Brain microvascular endothelial cell (primary cell): ENCODE measurements at regions not wholly inside any gene's neighbourhood (a gene's known extent, or its start where the extent isn't known, plus 50 kb on each side); places are given as distances from the start of the nearest gene placed in this dataset.

ENCODE experiments used
- DNase-seq: peaks from one replicate; pipeline ENCODE4 v3.0.0-alpha.2; 2020
- H3K27ac ChIP-seq: fragments of 250-450 bp; sonication (Bioruptor Pico); 2 replicates; pipeline ENCODE4 v1.5.1; 2020; ENCODE audit warnings: mild to moderate bottlenecking, moderate library complexity
- H3K27me3 ChIP-seq: fragments of 250-450 bp; sonication (Bioruptor Pico); replicated peaks from 2 replicates; pipeline ENCODE4 v1.5.1; 2020; ENCODE audit warnings: mild to moderate bottlenecking
- H3K36me3 ChIP-seq: fragments of 250-450 bp; sonication (Bioruptor Pico); replicated peaks from 2 replicates; pipeline ENCODE4 v1.5.1; 2020; ENCODE audit warnings: mild to moderate bottlenecking
- H3K4me3 ChIP-seq: 2 replicates; pipeline ENCODE4 v1.5.1; 2011; ENCODE audit warnings: low read depth, mild to moderate bottlenecking, control low read depth, low read length, moderate library complexity
- in situ Hi-C: cut with HindIII; loops from 2 replicates; pipeline ENCODE4 v1.10.0; 2017; ENCODE audit warnings: low sequenced_read_pairs, low pct_ligation_motif_present
- TF ChIP-seq, protein P1 (sequence below): IDR thresholded peaks from 2 replicates; pipeline ENCODE4 v1.5.1; 2011; ENCODE audit warnings: low read depth, mild to moderate bottlenecking, moderate library complexity, low read length, control low read depth, inconsistent platforms; ENCODE audit errors: missing control alignments

DNA sequence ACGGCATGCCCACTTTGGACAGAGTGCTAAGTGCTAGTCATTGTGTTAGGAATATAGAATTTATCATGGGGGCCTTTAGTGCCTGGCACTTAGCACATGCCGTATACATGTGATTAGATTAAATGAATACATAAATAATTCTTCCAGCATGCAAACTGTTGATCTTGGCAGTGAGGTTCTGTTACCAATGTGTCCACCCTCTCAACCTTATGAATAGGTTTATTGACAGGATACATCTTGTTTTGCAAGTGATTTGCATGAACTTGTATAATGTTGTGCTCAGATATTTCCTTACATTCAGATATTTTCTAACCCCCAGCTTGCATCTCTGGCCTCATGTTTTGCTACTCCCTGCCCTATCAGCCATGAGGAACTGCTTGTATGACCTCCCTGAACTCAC is 60.3 kb upstream of the ZNF648 start:
- no peak for DNase-seq
- Histone ChIP-seq H3K27ac (no peak overlapping the region), H3K4me3 (no peak overlapping the region), H3K27me3 (no peaks in the 10 kb centered on the region), H3K36me3 (no peaks in the 10 kb centered on the region)
- in situ Hi-C loops = no loop called here
- TF ChIP-seq, protein P1, sequence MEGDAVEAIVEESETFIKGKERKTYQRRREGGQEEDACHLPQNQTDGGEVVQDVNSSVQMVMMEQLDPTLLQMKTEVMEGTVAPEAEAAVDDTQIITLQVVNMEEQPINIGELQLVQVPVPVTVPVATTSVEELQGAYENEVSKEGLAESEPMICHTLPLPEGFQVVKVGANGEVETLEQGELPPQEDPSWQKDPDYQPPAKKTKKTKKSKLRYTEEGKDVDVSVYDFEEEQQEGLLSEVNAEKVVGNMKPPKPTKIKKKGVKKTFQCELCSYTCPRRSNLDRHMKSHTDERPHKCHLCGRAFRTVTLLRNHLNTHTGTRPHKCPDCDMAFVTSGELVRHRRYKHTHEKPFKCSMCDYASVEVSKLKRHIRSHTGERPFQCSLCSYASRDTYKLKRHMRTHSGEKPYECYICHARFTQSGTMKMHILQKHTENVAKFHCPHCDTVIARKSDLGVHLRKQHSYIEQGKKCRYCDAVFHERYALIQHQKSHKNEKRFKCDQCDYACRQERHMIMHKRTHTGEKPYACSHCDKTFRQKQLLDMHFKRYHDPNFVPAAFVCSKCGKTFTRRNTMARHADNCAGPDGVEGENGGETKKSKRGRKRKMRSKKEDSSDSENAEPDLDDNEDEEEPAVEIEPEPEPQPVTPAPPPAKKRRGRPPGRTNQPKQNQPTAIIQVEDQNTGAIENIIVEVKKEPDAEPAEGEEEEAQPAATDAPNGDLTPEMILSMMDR = no peak

DNA sequence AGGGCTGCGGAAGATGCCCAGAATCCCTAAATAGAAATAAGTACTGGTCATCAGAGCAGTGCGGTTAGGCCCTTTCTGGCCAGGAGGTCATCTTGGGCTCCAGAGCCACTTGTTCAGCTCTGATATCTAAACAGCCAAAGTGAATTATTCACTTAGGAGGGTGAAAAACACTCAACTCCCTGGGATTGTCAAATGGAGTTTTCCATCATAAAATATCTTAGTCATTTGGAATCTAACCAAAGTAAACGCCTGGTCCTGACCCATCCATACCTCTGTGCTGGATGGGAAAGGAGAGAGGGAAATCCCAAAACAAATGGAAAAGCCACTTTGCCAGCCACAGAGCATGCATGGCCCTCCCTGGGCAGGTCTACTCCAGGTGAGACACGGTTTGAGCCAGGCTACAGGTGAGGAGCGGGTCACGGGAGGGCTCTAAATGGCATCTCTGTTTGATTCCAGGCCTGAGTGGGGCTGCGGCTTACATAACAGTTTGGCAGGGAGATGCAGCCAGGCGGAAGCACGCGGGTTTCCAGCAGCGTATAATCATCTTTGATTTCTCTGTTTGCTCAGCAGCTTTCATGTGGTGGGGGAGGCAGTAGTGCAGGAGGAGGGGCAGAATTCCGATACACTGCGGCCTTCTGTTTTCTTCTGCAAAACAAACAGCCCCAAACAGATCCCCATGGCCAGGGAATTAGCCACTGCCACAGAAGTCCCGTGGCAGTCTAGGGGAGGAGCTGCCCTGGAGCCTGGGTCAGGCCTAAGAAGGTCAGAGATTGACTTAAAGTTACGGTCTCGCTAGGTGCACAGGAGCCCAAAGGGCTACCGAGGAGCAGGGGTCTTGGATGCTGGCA is 59.1 kb upstream of the ZNF648 start:
- Histone ChIP-seq H3K36me3 (no peaks in the 10 kb centered on the region), H3K4me3 (no peak overlapping the region), H3K27ac (no peak overlapping the region), H3K27me3 (no peaks in the 10 kb centered on the region)
- peak; percentile 16 for DNase-seq
- in situ Hi-C loops = no loop called here
- TF ChIP-seq, protein P1 = no peak

DNA sequence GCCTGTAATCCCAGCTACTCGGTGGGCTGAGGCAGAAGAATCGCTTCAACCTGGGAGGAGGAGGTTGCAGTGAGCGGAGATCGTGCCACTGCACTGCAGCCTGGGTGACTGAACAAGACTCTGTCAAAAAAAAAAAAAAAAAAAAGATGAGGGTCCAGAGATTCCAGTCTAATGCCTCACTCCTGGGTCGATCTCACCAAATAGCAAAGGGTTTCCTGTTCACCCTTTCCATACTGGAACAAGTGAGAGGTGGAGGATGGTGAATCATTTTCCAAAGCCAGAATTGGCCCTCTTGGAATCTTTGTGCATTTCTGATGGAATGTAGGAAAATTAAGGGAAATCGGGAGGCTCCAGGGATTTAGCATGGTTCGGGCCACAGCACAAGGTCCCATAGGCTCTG is 58.1 kb upstream of the ZNF648 start:
- H3K36me3 ChIP-seq = no peaks in the 10 kb centered on the region
- in situ Hi-C loops = no loop called here
- H3K4me3 ChIP-seq = no peak overlapping the region
- TF ChIP-seq, protein P1 = no peak
- H3K27ac ChIP-seq = no peak overlapping the region
- DNase-seq = no peak
- no peaks in the 10 kb centered on the region for H3K27me3 ChIP-seq

DNA sequence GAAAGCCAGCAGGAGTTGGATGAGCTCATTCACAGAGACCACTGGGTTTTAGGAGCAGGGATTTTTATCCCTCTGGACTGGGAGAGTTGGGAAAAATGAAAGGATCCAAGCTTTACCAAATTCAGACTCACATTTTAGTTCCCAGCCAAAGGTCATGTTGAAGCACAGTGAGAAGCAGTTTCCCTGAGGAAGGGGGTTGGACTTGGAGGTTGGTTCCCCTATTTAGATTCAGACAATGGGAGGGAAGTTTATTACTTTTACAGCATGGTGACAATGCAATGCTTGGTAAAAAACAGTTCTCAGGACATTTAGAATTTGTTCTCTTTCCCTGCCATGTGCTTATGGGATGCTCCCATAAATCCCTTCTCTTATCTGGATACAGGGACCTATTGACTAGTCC is 57.3 kb upstream of the ZNF648 start:
- no peak for DNase-seq
- Histone ChIP-seq H3K27me3 (no peaks in the 10 kb centered on the region), H3K4me3 (no peak overlapping the region), H3K27ac (no peak overlapping the region), H3K36me3 (no peaks in the 10 kb centered on the region)
- TF ChIP-seq, protein P1 = no peak
- in situ Hi-C loops = no loop called here

DNA sequence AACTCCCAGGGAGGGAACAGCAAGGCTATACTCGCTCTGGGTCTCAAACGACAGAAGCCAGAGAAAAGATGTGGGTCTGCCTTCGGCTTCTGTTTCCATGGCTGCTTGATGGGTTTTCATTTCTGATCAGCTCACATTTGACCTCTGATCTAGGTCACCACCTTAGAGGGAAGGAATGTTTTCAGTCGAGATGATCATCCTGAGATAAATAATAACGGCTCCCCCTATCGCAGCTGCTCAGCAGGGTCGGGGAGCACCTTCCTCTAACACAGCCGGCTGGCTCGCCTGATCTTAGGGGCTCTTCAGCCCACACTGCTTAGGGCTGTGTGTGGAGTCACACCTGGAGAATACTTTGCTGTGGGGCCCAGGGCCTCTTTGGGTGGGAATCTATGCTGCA is 53.1 kb upstream of the ZNF648 start:
- no peak for DNase-seq
- in situ Hi-C loops = no loop called here
- no peak overlapping the region for H3K4me3 ChIP-seq
- no peaks in the 10 kb centered on the region for H3K27me3 ChIP-seq
- TF ChIP-seq, protein P1 = no peak
- no peaks in the 10 kb centered on the region for H3K36me3 ChIP-seq
- H3K27ac ChIP-seq = no peak overlapping the region
